ENCODE measurements at regions not wholly inside any gene's neighbourhood (a gene's known extent, or its start where the extent isn't known, plus 50 kb on each side); places are given as distances from the start of the nearest gene placed in this dataset.

- no peak for DNase-seq
Measured at GRCh38 chr2:76572981-76573380, 862.3 kb upstream of the GCFC2 start.

DNA sequence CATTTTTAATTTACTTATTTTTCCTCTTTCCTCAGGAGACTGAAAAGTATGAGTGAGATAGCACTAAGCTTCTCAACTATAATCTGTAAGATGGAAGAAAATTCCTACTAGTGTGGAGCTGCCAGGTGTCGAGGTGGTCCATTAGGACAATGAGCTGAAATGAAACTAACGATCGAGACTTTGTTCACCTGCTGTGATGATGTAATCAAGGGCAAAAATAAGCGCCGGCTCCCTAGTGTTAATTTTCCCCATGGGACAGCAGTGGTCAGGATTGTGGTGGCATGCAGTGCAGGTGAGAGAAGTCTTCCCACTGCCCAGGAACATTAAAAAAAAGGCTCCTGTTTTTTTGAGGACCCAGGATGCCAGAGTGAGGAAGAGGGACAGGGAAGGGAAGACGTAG lies 859.1 kb upstream of the GCFC2 start:
- DNase-seq, result no peak

GRCh38 chr2:76567478-76567877 lies 856.8 kb upstream of the GCFC2 start:
- DNase-seq, result no peak

DNA sequence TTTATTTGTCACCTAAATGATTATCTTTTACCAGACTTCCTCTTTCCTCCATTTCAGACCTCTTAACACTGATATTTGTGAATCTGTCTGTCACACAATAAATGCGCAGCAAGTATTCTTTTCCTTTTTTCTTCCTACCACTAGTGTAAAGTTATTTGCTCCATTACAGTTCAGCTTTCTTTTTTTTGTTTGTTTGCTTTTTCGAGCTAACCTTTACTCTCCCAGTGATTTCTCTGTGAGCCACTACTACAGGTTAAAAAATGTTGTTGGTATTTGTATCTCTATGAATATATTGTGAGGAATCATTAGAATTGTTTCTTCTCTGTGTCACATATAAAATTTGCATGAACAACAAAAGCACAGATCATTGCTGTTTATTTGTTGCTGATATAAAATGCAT lies 854.0 kb upstream of the GCFC2 start:
- DNase-seq, result no peak

DNA sequence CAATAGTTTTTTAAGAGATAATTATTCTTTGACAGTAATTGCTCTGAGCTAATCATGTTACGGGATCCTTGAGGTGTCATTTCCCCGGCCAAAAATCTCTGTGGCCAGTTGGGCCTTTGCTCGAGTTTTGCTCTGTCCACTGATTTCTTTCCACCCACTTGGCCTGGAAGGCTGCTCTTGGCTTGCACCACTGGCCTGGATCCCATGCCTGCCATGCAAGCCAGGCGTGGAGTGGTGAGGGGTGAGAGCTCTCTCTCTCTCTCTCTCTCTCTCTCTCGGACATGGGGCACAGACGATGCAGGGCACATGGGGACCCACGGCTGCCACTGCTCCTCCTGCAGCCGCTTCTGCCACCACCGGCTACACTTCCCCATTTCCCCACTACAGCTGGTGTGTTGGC lies 853.0 kb upstream of the GCFC2 start:
- no peak for DNase-seq

DNA sequence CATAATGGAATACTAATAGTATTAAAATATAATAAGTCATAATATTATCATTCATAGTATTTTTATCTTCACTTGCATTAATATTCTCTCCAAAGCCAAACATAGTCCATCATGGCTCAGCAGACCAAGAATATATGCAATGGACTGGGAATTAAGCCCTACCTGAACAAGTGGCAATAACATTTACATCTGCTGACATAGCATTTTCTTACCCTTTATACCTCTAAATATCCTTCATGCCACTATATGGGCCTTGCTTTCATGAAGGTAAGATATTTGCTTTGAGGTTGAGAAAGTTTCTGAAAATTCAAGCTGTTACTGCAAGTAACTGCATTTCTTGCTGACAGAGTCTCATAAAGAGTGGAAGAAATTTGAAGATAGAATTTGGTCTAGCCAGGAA lies 847.4 kb upstream of the GCFC2 start:
- no peak for DNase-seq

- DNase-seq, result no peak
Measured at GRCh38 chr2:76556018-76556417, 845.3 kb upstream of the GCFC2 start.

DNA sequence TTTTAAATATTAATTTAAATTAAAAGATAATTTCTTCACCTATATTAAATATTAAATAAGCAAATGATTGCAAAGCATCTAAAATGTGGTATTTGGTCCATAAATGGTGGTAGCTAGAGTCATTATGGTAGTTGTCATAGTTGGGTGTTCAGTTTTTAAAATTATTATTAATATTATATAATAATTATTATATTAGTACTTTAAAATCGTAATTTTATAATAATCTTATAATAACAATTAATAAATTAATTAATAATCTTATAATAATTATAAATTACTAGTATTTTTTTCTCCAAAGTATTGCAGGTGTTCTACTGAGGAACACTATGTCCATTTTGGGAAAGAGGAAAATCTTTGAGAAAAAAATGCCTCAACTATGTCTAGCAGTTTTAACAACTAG lies 835.5 kb upstream of the GCFC2 start:
- DNase-seq, result no peak

DNA sequence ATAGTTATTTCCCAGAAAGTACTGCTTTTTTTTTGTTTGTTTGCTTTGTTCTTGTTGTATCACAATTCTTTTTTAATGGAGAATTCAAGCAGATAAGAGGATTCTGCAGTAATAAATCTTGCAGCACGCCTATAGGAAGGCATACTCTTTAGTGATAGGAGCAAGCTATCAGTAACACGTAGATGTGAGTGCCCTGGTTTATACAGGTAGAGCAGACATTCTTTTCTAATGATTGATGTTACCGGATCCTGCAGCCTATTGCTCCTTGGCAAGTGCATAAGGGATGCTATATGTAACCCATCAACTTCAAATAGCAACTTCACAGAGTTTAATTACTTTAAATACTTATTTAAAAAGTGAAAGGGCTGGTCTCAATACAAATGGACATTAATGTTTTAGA lies 834.2 kb upstream of the GCFC2 start:
- no peak for DNase-seq

DNA sequence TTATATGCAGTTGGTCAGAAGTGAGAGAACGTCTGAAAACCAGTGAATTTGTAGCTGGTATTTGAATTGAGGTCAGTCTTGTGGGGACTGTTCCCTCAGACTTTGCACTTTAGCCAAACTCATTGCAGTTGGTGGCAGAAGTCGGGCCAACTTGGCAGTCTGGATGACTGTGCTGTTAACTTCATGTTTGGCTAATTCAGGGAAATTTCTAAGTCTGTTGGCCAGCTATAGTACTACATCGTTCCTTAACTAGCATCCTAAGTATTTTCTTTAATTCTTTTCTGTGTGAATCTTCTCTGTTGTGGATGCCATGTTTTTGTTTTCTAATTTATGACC lies 806.8 kb upstream of the GCFC2 start:
- no peak for DNase-seq

- DNase-seq, result no peak
Measured at GRCh38 chr2:76516861-76517573, 806.3 kb upstream of the GCFC2 start.

DNA sequence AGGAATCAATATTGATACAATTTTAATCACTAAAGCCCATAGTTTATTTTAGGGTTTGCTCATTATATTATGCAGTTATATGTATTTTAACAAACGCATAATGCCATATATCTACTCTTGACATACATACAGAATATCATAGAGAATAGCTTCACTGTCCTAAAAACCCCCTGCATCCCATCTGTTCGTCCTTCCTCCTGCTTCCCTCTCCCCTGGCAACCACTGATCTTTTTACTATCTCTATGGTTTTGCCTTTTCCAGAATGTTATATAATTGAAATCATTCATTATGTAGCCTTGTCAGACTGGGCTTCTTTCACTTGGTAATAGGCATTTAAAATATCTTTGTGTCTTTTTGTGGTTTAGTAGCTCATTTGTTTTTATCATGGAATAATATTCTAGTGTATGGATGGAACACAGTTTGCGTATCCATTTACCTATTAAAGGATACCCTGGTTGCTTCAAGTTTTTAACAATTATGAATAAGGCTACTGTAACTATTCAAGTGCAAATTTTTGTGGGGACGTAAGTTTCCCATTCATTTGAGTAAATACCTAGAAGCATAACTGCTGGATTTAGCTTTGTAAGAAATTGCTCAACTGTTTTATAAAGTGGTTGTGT lies 801.6 kb upstream of the GCFC2 start:
- no peak for DNase-seq

GRCh38 chr2:76506538-76506937 lies 795.8 kb upstream of the GCFC2 start:
- DNase-seq, result no peak

GRCh38 chr2:76501641-76502040 lies 790.9 kb upstream of the GCFC2 start:
- no peak for DNase-seq

DNA sequence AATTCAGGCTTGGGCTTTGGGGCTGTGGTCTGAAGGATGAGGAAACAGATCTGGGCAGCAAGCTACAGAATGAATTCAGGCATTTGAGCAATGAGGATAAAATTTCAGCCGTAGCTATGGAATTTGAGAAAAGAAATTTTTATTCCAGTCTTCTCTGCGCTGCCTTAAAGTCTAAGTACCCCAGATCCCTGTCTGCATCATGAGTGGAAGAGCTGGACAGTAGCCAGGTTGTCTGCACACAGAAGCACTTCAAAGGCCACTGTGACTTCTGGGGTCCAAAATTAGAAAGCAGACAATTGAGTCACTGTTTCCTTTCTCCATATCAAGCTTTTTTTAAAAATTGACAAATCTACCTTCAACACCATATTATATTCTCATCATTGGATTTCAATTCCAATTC lies 787.6 kb upstream of the GCFC2 start:
- DNase-seq, result no peak

DNA sequence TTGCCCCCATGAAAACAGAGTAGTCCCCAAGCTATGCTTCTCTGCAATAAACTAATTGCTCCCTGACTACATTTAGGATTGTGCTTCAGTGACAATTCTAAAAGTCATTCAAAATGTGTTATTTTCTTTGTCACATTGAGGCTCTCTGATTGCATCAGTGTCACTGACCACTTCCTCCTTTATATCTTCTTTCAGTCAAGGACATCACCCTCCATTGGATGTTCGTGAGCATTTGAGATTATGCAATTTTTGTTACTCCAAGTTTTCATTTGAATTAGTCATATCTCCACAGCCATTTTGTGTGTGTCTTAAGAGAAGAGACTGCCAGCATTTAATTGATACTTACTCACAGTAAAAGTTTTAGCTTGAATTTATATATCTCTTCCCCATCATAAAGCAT lies 780.8 kb upstream of the GCFC2 start:
- no peak for DNase-seq

- no peak for DNase-seq
Measured at GRCh38 chr2:76478266-76479035, 767.7 kb upstream of the GCFC2 start.

GRCh38 chr2:76472946-76473345 lies 762.2 kb upstream of the GCFC2 start:
- DNase-seq, result no peak

GRCh38 chr2:76469066-76469465 lies 758.4 kb upstream of the GCFC2 start:
- no peak for DNase-seq

- no peak for DNase-seq
Measured at GRCh38 chr2:76467326-76467725, 756.6 kb upstream of the GCFC2 start.

GRCh38 chr2:76464310-76464709 lies 753.6 kb upstream of the GCFC2 start:
- DNase-seq, result no peak

DNA sequence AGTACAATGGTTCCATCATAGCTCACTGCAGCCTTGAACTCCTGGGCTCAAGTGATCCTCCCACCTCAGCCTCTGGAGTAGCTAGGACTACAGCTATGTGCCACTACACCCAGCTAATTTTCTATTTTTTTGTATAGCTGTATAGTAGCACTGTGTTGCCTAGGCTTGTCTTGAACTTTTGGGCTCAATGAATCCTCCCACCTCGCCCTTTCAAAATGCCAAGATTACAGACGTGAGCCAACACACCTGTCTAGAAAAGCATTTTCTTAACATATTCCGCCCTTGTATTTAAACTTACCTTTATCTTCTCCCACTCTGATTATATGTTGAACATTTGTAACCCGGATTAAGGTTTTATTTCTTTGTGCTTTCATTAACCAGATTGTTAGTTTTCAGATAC lies 750.7 kb upstream of the GCFC2 start:
- no peak for DNase-seq

- DNase-seq, result no peak
Measured at GRCh38 chr2:76455910-76456309, 745.2 kb upstream of the GCFC2 start.

DNA sequence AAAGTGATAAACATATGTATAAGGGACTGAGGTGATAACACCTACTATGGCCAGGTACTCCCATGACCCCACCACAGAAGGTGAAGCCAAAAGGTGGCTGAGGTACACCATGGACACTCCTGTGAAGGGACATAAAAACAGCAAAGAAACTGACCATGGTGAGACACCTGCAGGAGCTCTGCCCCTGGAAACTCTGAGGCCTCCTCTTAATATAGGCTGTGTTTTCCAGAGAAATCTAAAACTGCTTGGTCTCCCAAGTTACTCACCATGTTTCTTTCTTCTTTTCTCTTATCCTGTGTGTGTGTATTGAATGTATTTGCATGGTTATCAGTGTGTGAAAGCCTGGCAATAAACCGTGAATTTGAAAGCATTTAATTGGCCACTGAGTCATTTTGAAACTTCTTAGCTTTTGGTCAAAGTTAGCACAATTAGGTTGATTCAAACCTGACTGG lies 739.3 kb upstream of the GCFC2 start:
- DNase-seq, result no peak

Data from activated CD4-positive, alpha-beta T cell treated with anti-CD3 and anti-CD28 coated beads, Interleukin-2, amount 50 U/mL, for 1 hour (primary cell).